H1 (cell line): ENCODE measurements at regions not wholly inside any gene's neighbourhood (a gene's known extent, or its start where the extent isn't known, plus 50 kb on each side); places are given as distances from the start of the nearest gene placed in this dataset.

ENCODE experiments used
- CTCF ChIA-PET: fragments of 300-600 bp; sonication (Branson Sonifier 250); formaldehyde crosslinking; loops from one replicate; lab custom pipeline; 2021; ENCODE audit not compliant: partially characterized antibody; lab: Charles Lee
- POLR2A ChIA-PET: fragments of 300-600 bp; sonication (Branson Sonifier 250); formaldehyde crosslinking; loops from one replicate; lab custom pipeline; 2021; ENCODE audit warnings: inconsistent platforms; ENCODE audit not compliant: partially characterized antibody; lab: Charles Lee
- DNase-seq, 2 experiments: peaks; one replicate each; pipeline versions ENCODE4 v3.0.0 to v3.0.0-alpha.2; 2010 to 2022; ENCODE audit warnings: low spot score in 2 of 2, low read depth in 1 of 2, mixed read lengths in 1 of 2
- FAIRE-seq: peaks from 2 replicates; lab custom pipeline; 2011; peaks lifted over from hg19 to GRCh38; lab: Jason Lieb, UNC
- H2AFZ ChIP-seq: 2 replicates; pipeline ENCODE4 v1.8.1; 2012; ENCODE audit warnings: low read length, inconsistent platforms
- H2AK5ac ChIP-seq: 2 replicates; pipeline ENCODE4 v1.6.1; 2013; ENCODE audit warnings: low read depth, low read length
- H2BK120ac ChIP-seq: replicated peaks from 2 replicates; pipeline ENCODE3; 2013; ENCODE audit warnings: low read depth, low read length, inconsistent platforms
- H2BK12ac ChIP-seq: 2 replicates; pipeline ENCODE4 v1.6.1; 2013; ENCODE audit warnings: low read depth, low read length
- H2BK15ac ChIP-seq: 2 replicates; pipeline ENCODE4 v1.6.1; 2013; ENCODE audit warnings: low read length
- H2BK20ac ChIP-seq: 2 replicates; pipeline ENCODE4 v1.6.1; 2013; ENCODE audit warnings: low read length
- H2BK5ac ChIP-seq: 2 replicates; pipeline ENCODE4 v1.6.1; 2013; ENCODE audit warnings: low read depth, low read length
- H3K14ac ChIP-seq: 2 replicates; pipeline ENCODE4 v1.6.1; 2013; ENCODE audit warnings: inconsistent platforms; ENCODE audit not compliant: insufficient read length
- H3K18ac ChIP-seq: 2 replicates; pipeline ENCODE4 v1.6.1; 2013; ENCODE audit warnings: low read length; ENCODE audit errors: extremely low read depth
- H3K23ac ChIP-seq: 2 replicates; pipeline ENCODE4 v1.6.1; 2013; ENCODE audit warnings: inconsistent platforms; ENCODE audit not compliant: insufficient read length
- H3K23me2 ChIP-seq: 2 replicates; pipeline ENCODE4 v1.6.1; 2013; ENCODE audit warnings: low read depth, low read length
- H3K27ac ChIP-seq: 2 replicates; pipeline ENCODE4 v1.6.1; 2011; ENCODE audit warnings: low read depth, low read length, inconsistent platforms
- H3K27me3 ChIP-seq, 4 experiments: replicated peaks in 1 of 4; 1 replicate in 1 of 4; 2 replicates in 3 of 4; pipeline versions ENCODE4 v1.6.1 to v1.8.1; 2011 to 2013; ENCODE audit warnings: low read length in 3 of 4, mild to moderate bottlenecking in 3 of 4, inconsistent platforms in 2 of 4, mixed read lengths in 2 of 4, moderate library complexity in 1 of 4; ENCODE audit not compliant: control insufficient read depth in 3 of 4, insufficient read depth in 3 of 4; ENCODE audit errors: extremely low read depth in 1 of 4
- H3K36me3 ChIP-seq, 4 experiments: 2 replicates each; pipeline versions ENCODE4 v1.6.1 to v1.8.1; 2011 to 2013; ENCODE audit warnings: mild to moderate bottlenecking in 4 of 4, low read length in 3 of 4, moderate library complexity in 2 of 4, control low read depth in 1 of 4, inconsistent platforms in 1 of 4; ENCODE audit not compliant: insufficient read depth in 4 of 4, control insufficient read depth in 2 of 4
- H3K4ac ChIP-seq: replicated peaks from 2 replicates; pipeline ENCODE3; 2013; ENCODE audit warnings: low read length, low read depth, mixed read lengths, inconsistent platforms; ENCODE audit not compliant: insufficient read length
- H3K4me1 ChIP-seq, 4 experiments: replicated peaks in 1 of 4; 1 replicate in 1 of 4; 2 replicates in 3 of 4; pipeline versions ENCODE4 v1.6.1 to v1.8.1; 2011 to 2013; ENCODE audit warnings: low read length in 3 of 4, inconsistent platforms in 2 of 4, mixed read lengths in 1 of 4; ENCODE audit not compliant: insufficient read depth in 4 of 4, control insufficient read depth in 3 of 4
- H3K4me2 ChIP-seq, 2 experiments: 2 replicates each; pipeline versions ENCODE4 v1.6.1 to v1.8.1; 2011 to 2013; ENCODE audit warnings: low read depth in 2 of 2, low read length in 2 of 2, control low read depth in 1 of 2, inconsistent platforms in 1 of 2, mild to moderate bottlenecking in 1 of 2; ENCODE audit not compliant: insufficient read depth in 1 of 2
- H3K4me3 ChIP-seq, 4 experiments: fragments of 200-600, 300-600 bp in 1 of 4; sonication (generic), shearing (Covaris generic), sonication (Bioruptor Twin) in 1 of 4; 2 replicates each; pipeline versions ENCODE4 v1.5.1 to v1.8.1; 2011 to 2016; ENCODE audit warnings: low read length in 4 of 4, low read depth in 3 of 4, control low read depth in 2 of 4, inconsistent platforms in 2 of 4, mild to moderate bottlenecking in 2 of 4, mixed read lengths in 1 of 4, moderate library complexity in 1 of 4; ENCODE audit not compliant: insufficient read depth in 2 of 4; ENCODE audit errors: extremely low read depth in 1 of 4
- H3K56ac ChIP-seq: replicated peaks from 2 replicates; pipeline ENCODE3; 2013; ENCODE audit warnings: low read depth, mild to moderate bottlenecking, mixed read lengths, low read length, inconsistent platforms; ENCODE audit not compliant: insufficient read length
- H3K79me1 ChIP-seq: 2 replicates; pipeline ENCODE4 v1.6.1; 2013; ENCODE audit warnings: low read depth, low read length, control low read depth
- H3K79me2 ChIP-seq, 2 experiments: 2 replicates each; pipeline versions ENCODE4 v1.6.1 to v1.8.1; 2012 to 2013; ENCODE audit warnings: low read length in 2 of 2, mild to moderate bottlenecking in 2 of 2, inconsistent platforms in 1 of 2; ENCODE audit not compliant: insufficient read depth in 2 of 2, control insufficient read depth in 1 of 2
- H3K9ac ChIP-seq, 4 experiments: replicated peaks in 1 of 4; 1 replicate in 1 of 4; 2 replicates in 3 of 4; pipeline versions ENCODE4 v1.6.1 to v1.8.1; 2011 to 2013; ENCODE audit warnings: low read depth in 3 of 4, low read length in 3 of 4, control low read depth in 2 of 4, mild to moderate bottlenecking in 2 of 4, moderate library complexity in 2 of 4, inconsistent platforms in 1 of 4; ENCODE audit errors: extremely low read depth in 1 of 4
- H3K9me3 ChIP-seq, 2 experiments: 2 replicates each; pipeline versions ENCODE4 v1.6.1 to v1.8.1; 2012 to 2013; ENCODE audit warnings: mild to moderate bottlenecking in 2 of 2, moderate library complexity in 2 of 2, control low read depth in 1 of 2, inconsistent platforms in 1 of 2, low read depth in 1 of 2, low read length in 1 of 2, mixed read lengths in 1 of 2; ENCODE audit not compliant: insufficient read depth in 2 of 2
- H4K20me1 ChIP-seq, 2 experiments: replicated peaks in 1 of 2; 2 replicates each; pipeline versions ENCODE3 to v1.8.1; 2011 to 2013; ENCODE audit warnings: inconsistent platforms in 2 of 2, low read length in 2 of 2, mild to moderate bottlenecking in 1 of 2; ENCODE audit not compliant: insufficient read depth in 2 of 2, control insufficient read depth in 1 of 2
- H4K5ac ChIP-seq: 2 replicates; pipeline ENCODE4 v1.6.1; 2013; ENCODE audit warnings: low read length, low read depth, mixed read lengths, inconsistent platforms; ENCODE audit not compliant: insufficient read length
- H4K8ac ChIP-seq: 2 replicates; pipeline ENCODE4 v1.8.0; 2013; ENCODE audit warnings: mild to moderate bottlenecking, moderate library complexity, low read length, inconsistent platforms; ENCODE audit not compliant: insufficient read depth; ENCODE audit errors: extremely low read depth
- H4K91ac ChIP-seq: replicated peaks from 2 replicates; pipeline ENCODE3; 2013; ENCODE audit warnings: low read length, mixed read lengths, inconsistent platforms; ENCODE audit not compliant: insufficient read length
- ASH2L ChIP-seq: fragments of 200-600, 300-600 bp; sonication (generic); IDR thresholded peaks from one replicate; pipeline ENCODE4 v1.7.1; 2017; ENCODE audit warnings: low read length
- CBX5 ChIP-seq: fragments of 300-800, 300-1000 bp; sonication (generic); IDR thresholded peaks from 2 replicates; pipeline ENCODE4 v1.7.1; 2016; ENCODE audit warnings: antibody characterized with exemption, low read length, low read depth
- CHD2 ChIP-seq: IDR thresholded peaks from 2 replicates; pipeline ENCODE4 v1.6.1; 2012; ENCODE audit warnings: low read length, improper control_type of control experiment
- NANOG ChIP-seq: IDR thresholded peaks from 2 replicates; pipeline ENCODE4 v1.6.1; 2011; ENCODE audit warnings: low read length, low read depth, mild to moderate bottlenecking, inconsistent platforms; ENCODE audit not compliant: insufficient read depth, poor library complexity, severe bottlenecking
- RFX5 ChIP-seq: IDR thresholded peaks from 2 replicates; pipeline ENCODE4 v1.6.1; 2011; ENCODE audit warnings: low read depth, low read length, improper control_type of control experiment, borderline replicate concordance
- SRF ChIP-seq: IDR thresholded peaks from 2 replicates; pipeline ENCODE4 v1.6.1; 2011; ENCODE audit warnings: mild to moderate bottlenecking, low read depth, low read length, moderate library complexity
- WGBS, 2 experiments: shearing (Covaris generic) in 1 of 2; methylation state at CpG; one replicate each; pipeline versions ENCODE4 v1.1.6 to v1.1.7; 2013 to 2015; ENCODE audit warnings: low lambda C conversion rate in 2 of 2, mixed read lengths in 2 of 2, inconsistent platforms in 1 of 2, low coverage in 1 of 2, missing lambda C conversion rate in 1 of 2; ENCODE audit not compliant: insufficient replicate concordance in 2 of 2, insufficient coverage in 1 of 2, insufficient read length in 1 of 2; ENCODE audit errors: extremely low coverage in 1 of 2, missing lambda C conversion rate in 1 of 2; 5-methylcytosine and 5-hydroxymethylcytosine counted together

DNA sequence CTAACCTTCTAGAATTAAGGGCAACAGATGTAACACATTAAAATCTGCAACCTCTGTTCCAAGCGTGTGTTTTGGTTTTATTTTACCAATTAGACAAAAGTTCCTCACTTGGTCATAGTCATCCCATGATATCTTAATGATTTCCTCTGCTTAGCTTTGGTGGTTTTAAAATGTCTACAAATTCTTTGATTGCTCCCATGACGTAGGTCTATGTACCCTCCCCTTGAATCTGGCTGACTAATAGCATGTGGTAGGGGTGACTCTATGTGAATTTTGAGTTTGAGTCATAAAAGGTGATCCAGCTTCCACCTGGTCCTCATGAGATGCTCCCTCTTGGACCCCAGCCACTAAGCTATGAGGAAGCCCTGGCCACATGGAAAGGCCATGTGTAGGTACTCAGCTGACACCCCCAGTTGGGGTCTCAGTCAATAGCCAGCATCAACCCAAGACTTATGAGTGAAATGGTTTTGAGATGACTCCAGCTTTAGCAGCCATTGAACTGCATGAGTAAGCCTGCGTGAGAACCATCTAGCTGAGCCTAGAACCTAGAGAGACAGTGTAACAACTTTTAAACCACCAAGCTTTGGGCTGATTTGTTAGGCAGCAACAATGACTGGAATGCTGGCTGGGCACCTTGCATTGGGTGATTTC lies 247.1 kb downstream of the MSRB3 start:
- Histone ChIP-seq H3K9ac (no peak overlapping the region), H2BK20ac (no peak overlapping the region), H3K18ac (no peak overlapping the region), H3K27ac (no peak overlapping the region), H4K20me1 (no peaks in the 10 kb centered on the region), H2AFZ (no peak overlapping the region), H3K79me2 (no peaks in the 10 kb centered on the region), H2AK5ac (no peak overlapping the region), H3K9me3 (peaks cover 0 to 4% of the 10 kb centered on the region in 2 experiments; a peak in 1 of 4 replicates), H4K8ac (no peak overlapping the region), H3K36me3 (no peaks in the 10 kb centered on the region), H3K4me2 (no peak overlapping the region), H2BK120ac (no peak overlapping the region), H3K56ac (no peak overlapping the region), H3K79me1 (no peaks in the 10 kb centered on the region), H3K23me2 (no peaks in the 10 kb centered on the region; the same call in 1 of the 2 replicates), H3K27me3 (no peaks in the 10 kb centered on the region), H3K4me3 (no peak overlapping the region), H3K4ac (no peak overlapping the region), H3K4me1 (no peaks in the 10 kb centered on the region), H2BK15ac (no peak overlapping the region), H4K5ac (no peak overlapping the region), H2BK12ac (no peak overlapping the region), H3K23ac (no peak overlapping the region), H4K91ac (no peak overlapping the region), H2BK5ac (no peak overlapping the region), H3K14ac (no peak overlapping the region)
- ChIA-PET CTCF (interaction anchor here (1.8 kb wide), 1 partner anchor 31 kb away, joined by 4 read pairs; no protein-coding TSS in a partner anchor), POLR2A (no interaction called here)
- FAIRE-seq (no peak), DNase-seq (no peak)
- WGBS, 2 experiments: 92% methylated on average over 3 of the region's 3 CpGs; no CpG with 5 or more reads in 1 of the 2 experiments
- no peak for TF ChIP-seq ASH2L
- no peak for TF ChIP-seq NANOG
- no peak for TF ChIP-seq CBX5
- TF ChIP-seq RFX5: no peak
- no peak for TF ChIP-seq CHD2
- TF ChIP-seq SRF: no peak
